ENCODE measurements at regions not wholly inside any gene's neighbourhood (a gene's known extent, or its start where the extent isn't known, plus 50 kb on each side); places are given as distances from the start of the nearest gene placed in this dataset.
"Not testable (repeated sequence)": the region's sequence is repeated elsewhere in the genome, so short reads cannot be mapped to it uniquely, and the experiment has no call there.

DNA sequence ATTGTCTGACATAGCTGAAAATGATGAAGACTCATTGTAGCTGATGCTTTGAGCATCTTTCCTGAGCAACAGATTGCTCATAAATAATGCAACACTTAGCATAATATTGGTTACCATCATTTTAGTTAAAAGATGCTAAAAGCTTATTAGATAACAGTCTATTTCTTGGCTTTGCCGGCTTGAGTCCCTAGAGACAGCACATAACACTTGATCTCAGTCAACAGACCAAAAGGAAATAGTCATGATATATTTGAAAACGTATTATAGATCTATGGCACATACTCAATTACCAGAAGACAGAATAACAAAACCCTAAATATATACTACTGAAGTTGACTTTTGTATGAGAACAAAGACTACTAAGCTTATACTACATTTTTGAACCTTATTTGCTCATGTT is 846.7 kb upstream of the EPHA5 start:
- DNase-seq, result no peak

DNA sequence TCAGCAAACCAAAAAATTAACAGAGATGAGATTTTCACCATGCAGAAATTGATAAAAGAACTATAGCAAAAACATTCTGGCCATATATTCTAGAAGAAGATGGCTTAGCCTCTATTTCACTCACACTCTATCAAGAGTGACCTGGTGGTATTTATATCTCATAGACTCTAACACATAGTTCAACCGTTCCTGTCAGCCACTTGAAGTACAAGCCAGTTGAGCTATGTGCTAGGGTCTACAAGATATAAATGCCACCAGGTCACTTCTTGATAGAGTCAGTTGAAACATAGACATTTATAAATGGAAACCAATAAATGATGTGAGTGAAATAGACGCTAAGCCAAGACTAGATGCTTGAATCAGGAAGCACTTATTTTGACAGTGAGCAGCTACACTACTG is 836.7 kb upstream of the EPHA5 start:
- no peak for DNase-seq

DNA sequence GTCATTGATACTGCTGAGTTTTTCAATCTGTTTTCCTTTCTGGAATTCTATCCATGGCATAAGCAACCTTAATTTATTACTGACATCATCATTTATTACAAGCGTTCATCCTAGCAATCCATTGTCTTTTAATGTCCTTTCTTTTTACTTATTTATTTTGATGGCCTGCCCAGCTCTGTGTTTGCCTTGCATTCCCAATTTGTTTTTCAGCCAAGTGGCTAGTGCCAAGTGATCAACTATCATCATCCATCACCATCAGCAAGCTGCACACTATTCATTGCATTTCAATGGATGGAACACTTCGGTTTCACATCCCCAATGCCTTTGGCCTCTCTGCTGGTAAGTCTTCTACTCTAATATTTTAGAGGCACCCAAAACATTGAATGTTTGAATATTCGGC is 831.7 kb upstream of the EPHA5 start:
- no peak for DNase-seq

DNA sequence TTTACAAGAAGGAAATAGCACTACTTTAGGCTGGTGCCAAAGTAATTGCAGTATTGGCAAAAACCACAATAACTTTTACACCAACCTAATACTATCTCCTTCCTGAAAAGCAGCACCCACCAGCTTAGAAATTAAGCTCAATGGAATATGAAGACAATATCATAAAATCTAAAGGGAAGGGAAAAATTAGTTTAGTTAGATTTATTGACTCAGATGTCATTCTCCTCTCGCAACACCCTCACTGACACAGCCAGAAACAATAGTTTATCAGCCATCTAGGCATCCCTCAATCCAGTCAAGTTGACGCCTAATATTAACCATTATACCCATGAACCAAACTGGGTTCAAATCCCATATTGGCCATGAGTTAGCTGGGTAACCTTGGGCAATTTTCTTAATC is 820.4 kb upstream of the EPHA5 start:
- DNase-seq, result no peak

DNA sequence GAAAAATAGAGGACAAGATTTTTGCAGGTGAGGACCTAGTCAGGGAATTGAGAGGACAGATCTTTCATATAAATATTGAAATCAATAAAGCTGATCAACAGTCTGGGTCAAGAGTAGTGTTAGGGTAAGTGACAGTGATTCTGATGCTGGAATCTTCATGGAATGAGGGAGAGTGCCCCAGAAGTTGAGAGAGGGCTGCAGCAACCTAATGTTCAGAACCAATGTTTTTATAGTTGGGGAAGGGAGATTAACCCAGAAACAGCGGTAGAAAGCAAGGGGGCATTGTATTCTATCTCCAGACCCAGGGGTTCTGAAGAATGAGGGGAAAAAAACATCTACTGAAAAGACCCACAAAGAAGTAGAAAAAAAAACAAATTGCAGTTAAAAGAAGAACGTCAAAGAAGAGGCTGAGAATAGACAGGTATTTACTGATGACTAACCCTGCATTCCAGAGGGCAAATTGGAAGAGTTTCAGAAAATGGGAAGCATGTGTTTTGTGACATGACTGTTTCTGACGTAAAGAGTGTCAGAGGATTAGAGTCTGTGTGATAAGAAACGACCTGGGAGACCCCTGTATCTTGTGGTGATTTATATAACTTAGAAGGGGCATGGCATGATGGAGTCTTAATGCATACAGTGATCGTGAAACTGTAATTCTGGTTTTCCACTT is 819.6 kb upstream of the EPHA5 start:
- DNase-seq, result no peak

DNA sequence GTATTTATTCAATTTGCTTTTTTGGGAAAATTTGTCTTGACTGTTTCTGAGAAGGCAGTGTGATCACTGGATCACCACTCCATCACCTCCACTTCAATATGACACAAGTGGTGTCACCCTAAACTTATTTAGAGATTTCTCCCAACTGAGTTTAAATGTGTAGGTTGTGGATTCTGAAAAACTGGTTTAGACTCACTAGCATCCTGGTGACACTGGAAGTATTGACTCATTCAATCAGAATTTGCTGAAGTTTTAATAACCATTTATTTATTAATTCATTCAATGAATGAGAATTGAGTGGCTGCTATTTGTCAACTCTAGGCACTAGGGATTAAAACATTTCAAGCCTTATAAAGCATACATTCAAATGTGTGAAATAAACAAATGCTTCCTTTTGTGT is 819.1 kb upstream of the EPHA5 start:
- no peak for DNase-seq

DNA sequence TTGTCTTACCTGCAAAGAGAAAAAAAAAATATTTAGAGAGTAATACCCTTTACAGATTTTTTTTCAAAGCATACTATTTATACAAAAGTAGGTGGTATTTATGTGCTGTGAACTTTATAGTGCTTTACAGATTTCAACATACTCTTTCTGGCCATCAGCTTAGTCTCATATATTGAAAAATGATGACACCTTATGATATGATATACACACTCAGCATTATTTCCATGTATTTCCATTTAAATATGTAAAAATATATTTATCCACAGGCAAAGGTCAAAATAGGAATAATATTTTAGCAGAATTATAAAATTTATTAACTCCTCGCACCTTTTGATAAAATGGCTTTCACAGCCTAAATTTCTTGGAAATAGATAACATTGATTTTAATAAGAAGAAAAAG is 815.8 kb upstream of the EPHA5 start:
- no peak for DNase-seq

DNA sequence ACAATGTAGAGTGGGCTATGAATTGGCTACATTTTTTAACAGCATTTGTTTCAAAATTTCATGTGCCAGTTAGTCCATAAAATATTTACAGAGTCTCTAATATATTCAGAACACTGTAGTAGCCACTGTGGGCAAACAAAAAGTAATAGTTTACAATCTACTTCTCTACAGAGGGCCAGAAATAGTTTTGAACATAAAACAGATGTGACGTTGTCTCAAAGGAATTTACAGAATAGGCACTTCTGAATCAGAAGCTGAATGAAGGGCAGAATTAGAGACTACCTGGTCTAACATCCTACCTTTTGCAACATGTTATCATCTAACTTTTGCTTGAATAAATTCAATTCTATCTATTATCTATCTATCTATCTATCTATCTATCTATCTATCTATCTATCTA is 811.9 kb upstream of the EPHA5 start:
- DNase-seq, result no peak

DNA sequence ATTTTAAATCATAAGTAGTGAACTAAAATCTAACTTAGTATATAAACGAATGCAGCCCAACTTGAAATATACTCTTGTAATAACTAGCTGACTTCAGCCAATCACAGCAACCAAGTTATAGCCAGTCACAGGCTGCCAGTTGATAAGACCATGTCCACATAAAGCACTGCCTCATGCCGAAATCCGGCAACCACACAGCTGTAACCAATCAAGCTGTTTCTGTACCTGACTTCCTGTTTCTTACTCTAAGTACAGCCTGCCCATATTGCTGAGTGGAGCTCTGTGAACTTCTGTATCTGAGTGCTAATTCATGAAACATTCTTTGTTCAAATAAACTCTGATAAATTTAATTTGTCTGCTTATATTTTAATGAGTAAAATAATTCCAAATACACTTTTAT is 805.3 kb upstream of the EPHA5 start:
- DNase-seq, result no peak

DNA sequence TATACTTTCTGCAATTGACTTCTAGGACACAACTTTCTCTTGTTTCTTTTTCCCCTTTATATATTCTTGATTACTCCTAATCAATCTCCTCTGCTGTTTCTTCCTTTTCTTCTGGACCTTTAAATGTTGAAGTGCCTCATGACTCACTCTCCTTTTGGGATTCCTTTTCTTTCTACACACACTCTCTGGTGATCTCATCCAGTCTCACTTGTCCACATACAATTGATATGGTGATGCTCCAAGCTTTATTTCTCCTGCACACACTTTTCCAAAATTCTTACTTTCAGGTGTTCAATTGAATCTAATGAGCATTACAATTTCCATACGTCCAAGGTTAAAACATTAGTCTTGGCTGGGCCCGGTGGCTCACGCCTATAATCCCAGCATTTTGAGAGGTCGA is 794.8 kb upstream of the EPHA5 start:
- DNase-seq, result no peak

DNA sequence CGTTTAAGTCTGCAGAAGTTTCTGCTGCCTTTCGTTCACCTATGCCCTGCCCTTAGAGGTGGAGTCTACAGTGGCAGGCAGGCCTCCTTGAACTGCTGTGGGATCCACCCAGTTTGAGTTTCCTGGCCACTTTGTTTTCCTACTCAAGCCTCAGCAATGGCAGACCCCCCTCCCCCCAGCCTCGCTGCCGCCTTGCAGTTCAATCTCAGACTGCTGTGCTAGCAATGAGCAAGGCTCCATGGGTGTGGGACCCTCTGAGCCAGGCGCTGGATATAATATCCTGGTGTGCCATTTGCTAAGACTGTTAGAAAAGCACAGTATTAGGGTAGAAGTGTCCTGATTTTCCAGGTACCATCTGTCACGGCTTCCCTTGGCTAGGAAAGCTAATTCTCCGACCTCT is 792.6 kb upstream of the EPHA5 start:
- DNase-seq, result not testable (repeated sequence)

DNA sequence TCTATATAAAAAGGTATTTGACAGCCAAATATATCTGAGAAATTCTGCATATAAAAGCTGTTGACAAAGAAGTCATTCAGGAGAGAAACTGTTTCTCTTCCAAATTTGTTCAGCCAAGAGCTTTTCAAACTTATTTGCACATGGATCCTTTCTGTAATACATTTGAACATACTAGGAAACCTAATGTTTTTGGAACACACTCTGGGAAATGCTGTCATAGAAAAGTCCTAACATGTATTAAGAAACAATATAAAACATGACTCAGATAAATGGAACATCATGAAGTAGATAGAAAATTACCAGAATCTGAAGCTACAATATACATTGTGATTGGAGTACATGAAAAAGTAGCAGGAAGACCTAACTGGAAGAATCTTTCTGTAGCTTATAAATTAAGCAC is 781.5 kb upstream of the EPHA5 start:
- no peak for DNase-seq

DNA sequence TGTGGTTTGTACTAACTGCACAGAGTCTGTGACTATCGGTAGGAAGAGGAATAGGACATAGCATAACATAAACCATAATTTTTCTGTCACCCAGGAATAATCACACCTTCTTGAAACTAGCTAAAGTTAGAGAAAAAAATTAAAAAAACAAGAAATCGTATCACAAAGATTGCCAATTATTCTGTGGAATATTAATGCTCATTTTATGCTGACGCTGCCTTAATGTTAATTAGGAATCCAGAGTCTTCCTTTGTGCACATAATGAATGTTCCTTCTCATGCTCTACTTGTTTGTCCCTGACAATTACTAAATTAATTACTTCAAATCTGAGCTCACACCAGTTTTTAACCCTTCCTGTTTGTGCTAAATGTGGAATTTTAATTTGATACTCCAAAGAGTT is 772.7 kb upstream of the EPHA5 start:
- DNase-seq, result no peak

DNA sequence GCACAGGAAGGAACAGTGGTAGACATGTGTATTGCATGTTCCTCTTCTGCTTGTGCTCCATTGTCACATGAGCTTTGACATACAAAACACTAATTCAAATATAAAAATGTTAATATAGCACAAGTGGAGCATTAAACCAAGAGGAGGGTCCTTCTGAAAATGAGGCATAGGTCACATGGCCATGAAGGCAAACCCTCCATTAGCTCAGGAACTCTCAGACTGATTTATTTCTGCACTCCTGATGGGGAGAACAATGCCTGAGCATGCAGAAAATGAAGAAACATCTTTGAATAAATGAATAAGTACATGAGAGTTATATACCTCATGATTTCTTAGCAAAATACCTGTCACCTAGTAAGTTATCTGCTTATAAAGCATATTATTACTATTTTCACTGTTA is 769.2 kb upstream of the EPHA5 start:
- no peak for DNase-seq

DNA sequence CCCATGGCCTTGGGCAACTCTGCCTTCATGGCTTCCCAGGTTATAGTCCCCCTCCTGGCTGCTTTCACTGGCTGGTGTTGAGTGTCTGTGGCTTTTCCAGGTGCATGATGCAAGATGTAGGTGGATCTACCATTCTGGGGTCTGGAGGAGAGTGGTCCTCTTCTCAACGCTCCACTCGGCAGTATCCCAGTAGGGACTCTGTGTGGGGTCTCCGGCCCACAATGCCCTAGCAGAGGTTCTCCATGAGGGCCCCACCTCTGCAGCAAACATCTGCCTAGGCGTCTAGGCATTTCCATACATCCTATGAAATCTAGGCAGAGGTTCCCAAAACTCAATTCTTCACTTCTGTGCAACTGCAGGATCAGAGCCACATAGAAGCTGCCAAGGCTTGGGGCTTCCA is 763.4 kb upstream of the EPHA5 start:
- no peak for DNase-seq

DNA sequence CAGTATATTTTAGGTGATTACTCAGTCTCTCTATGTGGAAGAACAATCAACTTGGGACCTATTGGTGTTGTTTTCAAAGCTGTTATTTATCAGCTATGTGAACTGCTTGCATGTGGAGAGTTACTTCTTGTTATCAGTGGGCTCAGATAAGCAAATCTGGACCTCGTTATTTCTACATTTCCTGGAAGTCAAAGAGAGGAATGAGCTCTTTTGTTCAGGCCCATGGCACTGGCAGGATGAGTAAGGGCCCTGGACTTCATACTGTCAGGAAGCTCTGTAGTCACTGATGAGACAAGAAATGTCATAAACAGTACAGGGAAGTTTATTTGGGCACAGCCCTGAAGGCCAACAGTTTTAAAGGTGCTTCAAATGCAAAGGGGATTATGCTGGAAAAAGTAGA is 760.6 kb upstream of the EPHA5 start:
- no peak for DNase-seq

DNA sequence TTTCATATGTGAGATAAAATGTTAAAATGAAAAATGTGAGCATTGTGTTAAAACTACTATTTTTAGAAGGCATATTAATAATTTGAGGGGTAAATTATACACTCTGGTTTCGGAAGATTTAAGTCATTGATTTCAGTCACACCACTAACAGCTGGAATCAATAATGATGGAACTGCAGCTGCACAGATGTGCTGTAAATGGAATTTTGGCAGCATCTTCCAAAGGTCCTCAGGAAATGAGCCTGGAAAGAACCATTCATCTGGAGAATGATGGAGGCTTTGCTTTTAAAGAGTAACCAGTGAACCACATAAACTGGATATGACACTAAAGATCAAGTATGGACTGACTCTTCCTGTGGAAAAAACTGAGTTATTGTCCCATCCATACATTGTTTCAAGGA is 759.0 kb upstream of the EPHA5 start:
- DNase-seq, result no peak

DNA sequence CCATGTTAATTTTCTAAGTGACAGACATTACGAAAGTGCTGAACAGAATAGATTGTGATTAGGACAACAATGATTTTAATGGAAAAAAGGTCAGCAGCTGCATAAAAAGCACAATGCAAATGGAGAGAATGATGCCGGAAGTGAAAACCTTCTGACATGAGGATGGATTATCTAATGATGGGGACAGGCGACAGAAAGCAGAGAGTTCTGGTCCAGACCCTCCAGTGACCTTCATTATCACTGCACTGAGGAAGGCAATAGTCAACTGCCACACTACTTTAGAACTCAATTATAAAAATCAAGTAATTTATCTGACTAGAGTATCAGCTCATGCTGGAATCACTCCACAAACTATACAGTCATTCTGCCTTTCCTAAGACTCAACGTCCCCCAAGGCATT is 746.1 kb upstream of the EPHA5 start:
- DNase-seq, result no peak

DNA sequence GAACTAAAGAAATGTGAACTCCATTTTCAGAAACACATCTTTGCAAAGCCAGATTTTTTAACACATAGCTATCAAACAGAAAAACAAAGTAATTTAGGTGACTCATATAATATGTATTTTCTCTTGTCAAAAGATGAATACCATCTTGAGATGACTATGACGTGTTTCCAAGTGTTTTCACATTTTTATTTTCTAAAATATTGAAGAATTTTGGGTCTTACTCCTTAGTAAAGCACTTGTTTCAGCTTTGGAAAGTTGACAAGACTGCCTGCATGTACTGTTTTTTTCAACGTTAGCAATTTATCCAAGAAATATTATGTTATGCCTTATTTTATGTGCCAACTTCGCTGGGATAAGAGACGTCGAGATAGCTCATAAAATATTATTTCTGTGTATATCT is 733.9 kb upstream of the EPHA5 start:
- no peak for DNase-seq

DNA sequence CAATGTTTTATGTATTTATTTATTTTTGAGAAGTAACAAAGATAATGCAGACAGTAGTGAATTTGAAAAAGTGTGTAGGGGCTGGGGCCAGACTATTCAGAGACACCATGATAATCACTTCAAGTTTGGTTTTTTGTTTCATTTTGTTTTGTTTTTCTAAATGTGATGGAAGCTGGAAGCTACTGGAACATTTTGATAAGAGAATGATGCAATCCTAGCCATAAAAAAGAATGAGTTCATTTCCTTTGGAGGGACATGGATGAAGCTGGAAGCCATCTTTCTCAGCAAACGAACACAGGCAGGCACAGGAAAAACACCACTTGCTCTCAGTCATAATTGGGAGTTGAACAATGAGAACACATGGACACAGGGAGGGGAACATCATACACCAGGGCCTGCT is 706.6 kb upstream of the EPHA5 start:
- no peak for DNase-seq

DNA sequence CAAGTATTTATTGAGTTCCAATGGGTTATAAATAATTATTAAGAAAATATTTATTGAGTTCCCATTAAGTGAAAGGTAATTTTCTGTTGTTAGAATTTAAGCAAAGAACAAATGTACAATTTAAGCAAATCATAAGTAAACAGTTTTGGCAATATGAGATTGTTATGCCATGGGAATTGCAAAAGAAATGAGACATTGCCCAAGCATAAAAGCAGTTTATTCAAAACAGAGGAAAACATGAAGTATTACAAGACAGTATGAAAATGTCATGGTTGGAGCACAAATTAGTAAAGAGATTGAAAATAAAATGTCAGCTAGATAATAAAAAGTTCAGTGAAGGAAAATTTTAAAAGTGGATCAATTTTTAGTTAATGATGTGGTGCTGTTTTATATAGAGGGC is 706.1 kb upstream of the EPHA5 start:
- no peak for DNase-seq

DNA sequence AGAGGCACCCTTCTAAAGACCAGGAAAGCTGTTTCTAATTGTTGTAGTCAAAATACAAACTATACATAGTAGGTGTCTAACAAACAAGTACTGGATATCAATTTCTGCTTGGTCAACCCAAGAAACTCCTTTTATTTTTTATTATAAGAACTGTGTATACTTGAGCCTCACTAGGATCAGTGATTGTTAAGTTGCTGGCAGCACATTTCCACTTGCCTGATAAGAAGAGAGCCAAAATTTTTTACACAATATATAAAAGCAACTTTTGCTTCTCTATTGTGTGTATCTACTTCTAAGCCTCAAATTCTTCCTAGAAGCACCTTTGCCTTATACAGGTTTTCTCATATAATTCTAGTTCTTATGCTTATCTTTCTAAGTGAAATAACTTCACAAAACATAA is 703.0 kb upstream of the EPHA5 start:
- no peak for DNase-seq

DNA sequence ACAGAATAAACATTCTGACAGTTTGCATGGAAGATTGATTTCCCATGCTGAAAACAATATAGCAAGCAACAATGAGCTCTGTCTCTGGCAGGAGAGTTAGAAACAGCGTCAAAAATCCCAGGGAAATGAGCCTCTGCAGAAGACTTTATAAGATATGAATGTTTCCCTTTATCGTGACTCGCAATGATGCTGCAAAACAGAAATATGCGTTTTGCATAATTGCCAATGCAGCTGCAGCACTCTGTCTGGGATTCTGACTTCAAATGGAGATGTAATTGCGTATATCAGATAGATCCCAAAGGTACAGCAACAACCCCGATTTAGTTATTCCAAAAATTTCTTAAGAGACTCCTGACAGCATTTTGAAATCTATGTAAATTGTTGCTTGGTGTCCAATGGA is 702.4 kb upstream of the EPHA5 start:
- DNase-seq, result no peak

DNA sequence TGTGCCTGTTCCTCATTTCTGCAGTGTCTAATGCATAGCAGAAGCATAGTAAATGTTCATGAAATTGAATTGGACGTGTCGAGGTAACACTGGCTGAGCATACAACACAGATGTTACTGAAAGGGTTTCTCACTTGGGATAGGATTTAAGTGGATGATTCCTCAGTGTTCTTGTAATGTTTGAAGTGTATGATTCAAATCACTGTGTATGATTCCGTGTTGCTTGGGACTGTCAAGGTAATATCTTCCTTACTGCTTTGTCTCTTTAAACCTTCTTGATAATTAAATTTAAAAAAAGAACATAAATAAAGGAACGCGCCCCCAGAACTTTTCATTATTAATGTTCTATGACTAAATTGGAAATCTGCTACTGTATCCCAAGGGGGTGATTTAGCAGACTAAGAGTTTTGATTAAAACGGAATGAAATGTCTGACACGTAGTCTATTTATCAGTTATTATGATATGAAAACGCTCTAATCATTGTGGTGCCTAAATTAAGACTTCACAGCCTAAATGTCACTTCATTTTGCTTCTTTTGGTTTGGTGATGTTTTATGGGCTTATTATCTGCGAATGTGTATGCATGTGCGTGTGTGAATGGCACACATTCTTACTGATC is 696.9 kb upstream of the EPHA5 start:
- no peak for DNase-seq

DNA sequence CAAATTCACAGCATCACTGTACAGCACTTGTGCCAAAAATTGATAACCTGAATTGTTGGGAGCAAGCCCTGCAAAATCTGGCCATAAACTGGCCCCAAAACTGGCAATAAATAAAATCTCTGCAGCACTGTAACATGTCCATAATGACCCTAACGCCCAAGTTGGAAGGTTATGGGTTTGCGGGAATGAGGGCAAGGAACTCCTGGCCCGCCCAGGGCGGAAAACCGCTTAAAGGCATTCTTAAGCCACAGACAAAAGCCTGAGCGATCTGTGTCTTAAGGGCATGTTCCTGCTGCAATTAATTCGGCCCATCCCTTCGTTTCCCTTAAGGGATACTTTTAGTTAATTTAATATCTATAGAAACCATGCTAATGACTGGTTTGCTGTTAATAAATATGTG is 690.1 kb upstream of the EPHA5 start:
- DNase-seq, result not testable (repeated sequence)

Data from CD4-positive, alpha-beta T cell treated with Interleukin-21 for 1 hour (primary cell).